ENCODE measurements at regions not wholly inside any gene's neighbourhood (a gene's known extent, or its start where the extent isn't known, plus 50 kb on each side); places are given as distances from the start of the nearest gene placed in this dataset.

- Histone ChIP-seq H3K36me3 (no peaks in the 10 kb centered on the region), H3K27ac (no peak overlapping the region), H3K27me3 (ENCODE audit: insufficient read depth, low read depth, severe bottlenecking) (no peaks in the 10 kb centered on the region)
These were observed 145.8 kb downstream of the ZFP36L2 start for GRCh38 chr2:43080571-43081021.

GRCh38 chr2:43078781-43079755, 147.3 kb downstream of the ZFP36L2 start:
- Histone ChIP-seq H3K27me3 (ENCODE audit: insufficient read depth, low read depth, severe bottlenecking) (no peaks in the 10 kb centered on the region), H3K4me3 (ENCODE audit: low read depth, low read length) (no peak overlapping the region), H3K27ac (no peak overlapping the region), H3K9me3 (ENCODE audit: severe bottlenecking) (no peaks in the 10 kb centered on the region), H3K36me3 (no peaks in the 10 kb centered on the region)
- TF ChIP-seq CTCF (IDR thresholded peaks at IDR 0.05; ENCODE audit: low read depth, low read length) = no peak
- no peak for DNase-seq

More at GRCh38 chr2:43080571-43081021, 145.8 kb downstream of the ZFP36L2 start:
- Histone ChIP-seq H3K9me3 (ENCODE audit: severe bottlenecking) (no peaks in the 10 kb centered on the region), H3K4me3 (ENCODE audit: low read depth, low read length) (no peak overlapping the region)
- no peak for DNase-seq
- no peak for TF ChIP-seq CTCF (IDR thresholded peaks at IDR 0.05; ENCODE audit: low read depth, low read length)

GRCh38 chr2:43078301-43078700, 148.1 kb downstream of the ZFP36L2 start:
- no peaks in the 10 kb centered on the region for H3K36me3 ChIP-seq
- no peaks in the 10 kb centered on the region for H3K27me3 ChIP-seq (ENCODE audit: insufficient read depth, low read depth, severe bottlenecking)
- no peak overlapping the region for H3K4me3 ChIP-seq (ENCODE audit: low read depth, low read length)
- no peak for TF ChIP-seq CTCF (IDR thresholded peaks at IDR 0.05; ENCODE audit: low read depth, low read length)
- no peak for DNase-seq
- H3K27ac ChIP-seq = no peak overlapping the region
- no peaks in the 10 kb centered on the region for H3K9me3 ChIP-seq (ENCODE audit: severe bottlenecking)

GRCh38 chr2:43077876-43078275, 148.5 kb downstream of the ZFP36L2 start:
- DNase-seq = no peak
- no peak for TF ChIP-seq CTCF (IDR thresholded peaks at IDR 0.05; ENCODE audit: low read depth, low read length)
- Histone ChIP-seq H3K27ac (no peak overlapping the region), H3K4me3 (ENCODE audit: low read depth, low read length) (no peak overlapping the region), H3K9me3 (ENCODE audit: severe bottlenecking) (no peaks in the 10 kb centered on the region), H3K27me3 (ENCODE audit: insufficient read depth, low read depth, severe bottlenecking) (no peaks in the 10 kb centered on the region), H3K36me3 (no peaks in the 10 kb centered on the region)

- Histone ChIP-seq H3K9me3 (ENCODE audit: severe bottlenecking) (no peaks in the 10 kb centered on the region), H3K27ac (no peak overlapping the region), H3K27me3 (ENCODE audit: insufficient read depth, low read depth, severe bottlenecking) (no peaks in the 10 kb centered on the region), H3K4me3 (ENCODE audit: low read depth, low read length) (no peak overlapping the region), H3K36me3 (no peaks in the 10 kb centered on the region)
- no peak for DNase-seq
- TF ChIP-seq CTCF (IDR thresholded peaks at IDR 0.05; ENCODE audit: low read depth, low read length) = no peak
These were observed 149.7 kb downstream of the ZFP36L2 start for GRCh38 chr2:43076676-43077075.

All from WERI-Rb-1 (cell line).